ENCODE measurements at regions not wholly inside any gene's neighbourhood (a gene's known extent, or its start where the extent isn't known, plus 50 kb on each side); places are given as distances from the start of the nearest gene placed in this dataset.

- Histone ChIP-seq H3K36me3 (no peaks in the 10 kb centered on the region), H3K4me1 (no peaks in the 10 kb centered on the region), H3K27me3 (no peaks in the 10 kb centered on the region), H3K27ac (no peak overlapping the region), H3K9me3 (peaks cover 0 to 10% of the 10 kb centered on the region in 2 donors), H3K4me3 (no peak overlapping the region)
- intact Hi-C loops (cut with DNase I), result no loop called here
- ATAC-seq (no peak), DNase-seq (no peak)
- TF ChIP-seq CTCF (IDR thresholded peaks at IDR 0.05), result no peak
Measured at GRCh38 chr15:92232876-92233275, 160.8 kb upstream of the ST8SIA2 start.

- Histone ChIP-seq H3K9me3 (peaks cover 0 to 11% of the 10 kb centered on the region in 2 donors), H3K36me3 (no peaks in the 10 kb centered on the region), H3K4me3 (no peak overlapping the region), H3K27me3 (peaks cover 0 to 13% of the 10 kb centered on the region in 2 donors), H3K4me1 (no peaks in the 10 kb centered on the region), H3K27ac (no peak overlapping the region)
- intact Hi-C loops (cut with DNase I), result no loop called here
- no peak for DNase-seq
- no peak for ATAC-seq
- TF ChIP-seq CTCF (IDR thresholded peaks at IDR 0.05), result no peak
Measured at GRCh38 chr15:92243227-92243626, 150.5 kb upstream of the ST8SIA2 start.

- DNase-seq (no peak), ATAC-seq (no peak)
- H3K27me3 ChIP-seq, result peaks cover 0 to 13% of the 10 kb centered on the region in 2 donors
- peaks cover 0 to under 1% of the 10 kb centered on the region in 2 donors for H3K9me3 ChIP-seq
- no peak overlapping the region for H3K4me3 ChIP-seq
- intact Hi-C loops (cut with DNase I), result no loop called here
- no peak for TF ChIP-seq CTCF (IDR thresholded peaks at IDR 0.05)
- no peak overlapping the region for H3K27ac ChIP-seq
- H3K4me1 ChIP-seq, result no peaks in the 10 kb centered on the region
- no peaks in the 10 kb centered on the region for H3K36me3 ChIP-seq
Measured at GRCh38 chr15:92244703-92245102, 149.0 kb upstream of the ST8SIA2 start.

GRCh38 chr15:92247649-92248242, 145.9 kb upstream of the ST8SIA2 start:
- Histone ChIP-seq H3K27me3 (peaks cover 0 to 13% of the 10 kb centered on the region in 2 donors), H3K36me3 (no peaks in the 10 kb centered on the region), H3K4me1 (no peaks in the 10 kb centered on the region), H3K4me3 (no peak overlapping the region), H3K9me3 (no peaks in the 10 kb centered on the region), H3K27ac (no peak overlapping the region)
- no peak for TF ChIP-seq CTCF (IDR thresholded peaks at IDR 0.05)
- ATAC-seq, result peak; percentile 75
- peak in 1 of 4 donors; percentile 10 for DNase-seq
- intact Hi-C loops (cut with DNase I), result no loop called here

- Histone ChIP-seq H3K4me1 (no peaks in the 10 kb centered on the region), H3K36me3 (no peaks in the 10 kb centered on the region), H3K27me3 (no peaks in the 10 kb centered on the region), H3K9me3 (no peaks in the 10 kb centered on the region), H3K27ac (no peak overlapping the region), H3K4me3 (no peak overlapping the region)
- TF ChIP-seq CTCF (IDR thresholded peaks at IDR 0.05), result no peak
- DNase-seq (no peak), ATAC-seq (no peak)
- intact Hi-C loops (cut with DNase I), result no loop called here
Measured at GRCh38 chr15:92266796-92267685, 126.6 kb upstream of the ST8SIA2 start.

All from left lung (tissue), 4 donors.